ENCODE measurements at regions not wholly inside any gene's neighbourhood (a gene's known extent, or its start where the extent isn't known, plus 50 kb on each side); places are given as distances from the start of the nearest gene placed in this dataset.

- TF ChIP-seq GABPA (IDR thresholded peaks at IDR 0.05 in 1 of 2, conservative IDR thresholded peaks at IDR 0.05 in 1 of 2) (no peak), CTCF (IDR thresholded peaks at IDR 0.05; ENCODE audit: low read depth, low read length, missing input control) (no peak), EGR1 (IDR thresholded peaks at IDR 0.05; ENCODE audit: low read depth in 2 of 2) (no peak), REST (IDR thresholded peaks at IDR 0.05) (no peak), ATF3 (IDR thresholded peaks at IDR 0.05) (no peak), YY1 (IDR thresholded peaks at IDR 0.05) (no peak), ZBTB33 (IDR thresholded peaks at IDR 0.05) (no peak)
Observed at GRCh38 chr2:175872005-175872348, 130.1 kb downstream of the LNPK start.
